ELR (cell line): ENCODE measurements at regions not wholly inside any gene's neighbourhood (a gene's known extent, or its start where the extent isn't known, plus 50 kb on each side); places are given as distances from the start of the nearest gene placed in this dataset.
A peak's percentile ranks its signal among the peaks of the same experiment; 100 is the strongest.

Source experiments
- DNase-seq: peaks from one replicate; pipeline ENCODE4 v3.0.0-alpha.2; 2015; ENCODE audit warnings: low read depth

- peak; percentile 23 for DNase-seq
These were observed 172.5 kb downstream of the SMAD2 start for GRCh38 chr18:47758000-47758399.

- peak; percentile 61 for DNase-seq
These were observed 174.0 kb downstream of the SMAD2 start for GRCh38 chr18:47756364-47757016.

GRCh38 chr18:47755102-47755456, 175.4 kb downstream of the SMAD2 start:
- no peak for DNase-seq

GRCh38 chr18:47754311-47755101, 176.0 kb downstream of the SMAD2 start:
- DNase-seq = peak; percentile 49

GRCh38 chr18:47752796-47753645, 177.4 kb downstream of the SMAD2 start:
- DNase-seq = no peak

- no peak for DNase-seq
These were observed 179.5 kb downstream of the SMAD2 start for GRCh38 chr18:47750889-47751423.

- DNase-seq = no peak
These were observed 180.9 kb downstream of the SMAD2 start for GRCh38 chr18:47749600-47749973.

GRCh38 chr18:47748847-47749599, 181.4 kb downstream of the SMAD2 start:
- peak; percentile 66 for DNase-seq

- DNase-seq = no peak
These were observed 182.2 kb downstream of the SMAD2 start for GRCh38 chr18:47748093-47748796.

- DNase-seq = no peak
These were observed 183.1 kb downstream of the SMAD2 start for GRCh38 chr18:47747260-47747795.

GRCh38 chr18:47746615-47747014, 183.8 kb downstream of the SMAD2 start:
- DNase-seq = no peak

GRCh38 chr18:47745227-47745626, 185.2 kb downstream of the SMAD2 start:
- no peak for DNase-seq

GRCh38 chr18:47737956-47738355, 192.5 kb downstream of the SMAD2 start:
- DNase-seq = no peak

- no peak for DNase-seq
These were observed 193.1 kb downstream of the SMAD2 start for GRCh38 chr18:47737198-47737830.

- DNase-seq = no peak
These were observed 193.9 kb downstream of the SMAD2 start for GRCh38 chr18:47736376-47737140.

- no peak for DNase-seq
These were observed 195.3 kb downstream of the SMAD2 start for GRCh38 chr18:47735041-47735702.

GRCh38 chr18:47731276-47731675, 199.2 kb downstream of the SMAD2 start:
- no peak for DNase-seq

GRCh38 chr18:47730795-47731194, 199.7 kb downstream of the SMAD2 start:
- peak; percentile 44 for DNase-seq

- no peak for DNase-seq
These were observed 201.1 kb downstream of the SMAD2 start for GRCh38 chr18:47729356-47729755.
